ENCODE measurements at regions not wholly inside any gene's neighbourhood (a gene's known extent, or its start where the extent isn't known, plus 50 kb on each side); places are given as distances from the start of the nearest gene placed in this dataset.

DNA sequence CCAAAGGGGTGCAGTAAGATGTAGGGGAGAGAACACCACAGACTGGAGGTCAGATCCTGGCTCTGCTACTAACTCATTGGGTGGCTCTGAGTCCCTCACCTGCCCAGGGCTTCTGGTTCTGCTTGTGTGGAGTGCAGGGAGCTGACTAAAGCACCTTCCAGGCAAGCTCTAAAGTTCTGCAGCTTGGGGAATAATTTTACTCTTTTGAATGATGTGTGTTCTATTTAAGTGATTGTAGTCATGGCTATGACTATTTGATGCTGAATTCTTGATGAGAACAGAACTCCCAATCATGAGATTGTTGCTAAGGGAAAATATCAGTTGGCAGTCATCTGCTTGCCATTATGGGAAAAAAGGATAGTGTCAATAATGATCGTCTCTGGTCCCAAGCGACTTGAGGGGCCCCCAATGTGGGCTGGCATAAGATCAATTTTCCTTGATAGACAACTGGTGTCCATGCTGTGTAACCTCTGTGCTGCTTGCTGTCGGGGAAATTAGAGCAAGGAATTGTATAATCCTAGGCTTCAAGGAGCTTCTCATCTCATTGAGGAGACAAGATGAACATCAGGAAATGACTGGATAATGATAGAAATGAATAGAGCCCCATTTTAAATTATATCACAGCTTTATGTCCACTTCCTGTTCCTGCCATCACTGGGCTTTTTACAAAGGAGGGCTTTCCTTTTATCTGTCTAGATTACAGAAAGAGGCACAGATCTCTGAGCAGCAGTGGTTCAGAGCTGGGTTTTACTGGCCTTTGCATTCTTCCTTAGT lies 131.7 kb downstream of the SLC4A3 start:
- no peak overlapping the region for H2BK15ac ChIP-seq (ENCODE audit: low read length)
- WGBS, 2 donors (ENCODE audit: extremely low coverage in 2 of 2, insufficient read length in 2 of 2, insufficient replicate concordance in 1 of 2): no CpG with 5 or more reads among the region's 3 CpGs
- no peak overlapping the region for H4K8ac ChIP-seq (ENCODE audit: low read depth, low read length)
- H2BK120ac ChIP-seq (ENCODE audit: low read depth, low read length): no peak overlapping the region
- H3K27ac ChIP-seq (replicated peaks; ENCODE audit: low read length): no peak overlapping the region
- no peaks in the 10 kb centered on the region for H3K79me1 ChIP-seq (ENCODE audit: low read depth, low read length)
- no peaks in the 10 kb centered on the region for H3K36me3 ChIP-seq (replicated peaks in 1 of 2; ENCODE audit: control insufficient read depth in 2 of 2, insufficient read depth in 2 of 2, low read length in 2 of 2)
- H2BK12ac ChIP-seq (ENCODE audit: low read length): no peak overlapping the region
- H3K4me3 ChIP-seq (ENCODE audit: low read length in 2 of 2): no peak overlapping the region
- no peak overlapping the region for H3K9ac ChIP-seq (ENCODE audit: low read depth, low read length, poor library complexity)
- DNase-seq (ENCODE audit: low spot score): no peak
- no peak overlapping the region for H3K4me2 ChIP-seq (ENCODE audit: insufficient read depth, low read length, poor library complexity, severe bottlenecking)
- H3K23ac ChIP-seq (ENCODE audit: low read depth, low read length, poor library complexity): no peak overlapping the region
- no peaks in the 10 kb centered on the region for H3K4me1 ChIP-seq (ENCODE audit: control insufficient read depth in 2 of 2, insufficient read depth in 1 of 2, low read depth in 1 of 2, low read length in 2 of 2)
- H4K91ac ChIP-seq (ENCODE audit: low read depth, low read length, poor library complexity): no peak overlapping the region
- H3K9me3 ChIP-seq (replicated peaks in 1 of 2; ENCODE audit: control insufficient read depth in 2 of 2, insufficient read depth in 1 of 2, low read depth in 1 of 2, low read length in 2 of 2): no peaks in the 10 kb centered on the region
- H2AFZ ChIP-seq (ENCODE audit: low read length): no peak overlapping the region
- no peak overlapping the region for H2BK5ac ChIP-seq (ENCODE audit: low read length)
- no peak overlapping the region for H3K4ac ChIP-seq (ENCODE audit: low read length)
- H3K27me3 ChIP-seq (ENCODE audit: control insufficient read depth in 3 of 3, insufficient read depth in 3 of 3, low read depth in 1 of 3, low read length in 3 of 3): no peaks in the 10 kb centered on the region
- H2AK5ac ChIP-seq (ENCODE audit: low read depth, low read length): no peak overlapping the region
- H3K14ac ChIP-seq (ENCODE audit: low read length): no peak overlapping the region
- H3K18ac ChIP-seq (ENCODE audit: low read length): no peak overlapping the region

GRCh38 chr2:219759801-219760200 lies 132.4 kb downstream of the SLC4A3 start:
- Histone ChIP-seq H3K4me1 (ENCODE audit: control insufficient read depth in 2 of 2, insufficient read depth in 1 of 2, low read depth in 1 of 2, low read length in 2 of 2) (no peaks in the 10 kb centered on the region), H2AFZ (ENCODE audit: low read length) (no peak overlapping the region), H3K4ac (ENCODE audit: low read length) (no peak overlapping the region), H2AK5ac (ENCODE audit: low read depth, low read length) (no peak overlapping the region), H3K27me3 (ENCODE audit: control insufficient read depth in 3 of 3, insufficient read depth in 3 of 3, low read depth in 1 of 3, low read length in 3 of 3) (no peaks in the 10 kb centered on the region), H3K9me3 (replicated peaks in 1 of 2; ENCODE audit: control insufficient read depth in 2 of 2, insufficient read depth in 1 of 2, low read depth in 1 of 2, low read length in 2 of 2) (no peaks in the 10 kb centered on the region), H3K27ac (replicated peaks; ENCODE audit: low read length) (no peak overlapping the region), H3K9ac (ENCODE audit: low read depth, low read length, poor library complexity) (no peak overlapping the region), H2BK120ac (ENCODE audit: low read depth, low read length) (no peak overlapping the region), H3K4me3 (ENCODE audit: low read length in 2 of 2) (no peak overlapping the region), H3K23ac (ENCODE audit: low read depth, low read length, poor library complexity) (no peak overlapping the region), H3K36me3 (replicated peaks in 1 of 2; ENCODE audit: control insufficient read depth in 2 of 2, insufficient read depth in 2 of 2, low read length in 2 of 2) (no peaks in the 10 kb centered on the region), H3K14ac (ENCODE audit: low read length) (no peak overlapping the region), H2BK15ac (ENCODE audit: low read length) (no peak overlapping the region), H2BK5ac (ENCODE audit: low read length) (no peak overlapping the region), H3K79me1 (ENCODE audit: low read depth, low read length) (no peaks in the 10 kb centered on the region), H4K8ac (ENCODE audit: low read depth, low read length) (no peak overlapping the region), H2BK12ac (ENCODE audit: low read length) (no peak overlapping the region), H3K18ac (ENCODE audit: low read length) (no peak overlapping the region), H3K4me2 (ENCODE audit: insufficient read depth, low read length, poor library complexity, severe bottlenecking) (no peak overlapping the region), H4K91ac (ENCODE audit: low read depth, low read length, poor library complexity) (no peak overlapping the region)
- no CpG with 5 or more reads among the region's 3 CpGs for WGBS, 2 donors (ENCODE audit: extremely low coverage in 2 of 2, insufficient read length in 2 of 2, insufficient replicate concordance in 1 of 2)
- DNase-seq (ENCODE audit: low spot score): no peak

GRCh38 chr2:219765231-219765911 lies 137.9 kb downstream of the SLC4A3 start:
- Histone ChIP-seq H3K14ac (ENCODE audit: low read length) (no peak overlapping the region), H3K4ac (ENCODE audit: low read length) (no peak overlapping the region), H2AK5ac (ENCODE audit: low read depth, low read length) (no peak overlapping the region), H3K4me3 (ENCODE audit: low read length in 2 of 2) (no peak overlapping the region), H3K36me3 (replicated peaks in 1 of 2; ENCODE audit: control insufficient read depth in 2 of 2, insufficient read depth in 2 of 2, low read length in 2 of 2) (no peaks in the 10 kb centered on the region), H4K8ac (ENCODE audit: low read depth, low read length) (no peak overlapping the region), H3K9ac (ENCODE audit: low read depth, low read length, poor library complexity) (no peak overlapping the region), H2AFZ (ENCODE audit: low read length) (peak overlapping the region; percentile 20), H2BK120ac (ENCODE audit: low read depth, low read length) (no peak overlapping the region), H3K27ac (replicated peaks; ENCODE audit: low read length) (no peak overlapping the region), H3K18ac (ENCODE audit: low read length) (no peak overlapping the region), H4K91ac (ENCODE audit: low read depth, low read length, poor library complexity) (no peak overlapping the region), H2BK5ac (ENCODE audit: low read length) (no peak overlapping the region), H3K23ac (ENCODE audit: low read depth, low read length, poor library complexity) (no peak overlapping the region), H3K4me2 (ENCODE audit: insufficient read depth, low read length, poor library complexity, severe bottlenecking) (no peak overlapping the region), H2BK12ac (ENCODE audit: low read length) (no peak overlapping the region), H2BK15ac (ENCODE audit: low read length) (no peak overlapping the region), H3K9me3 (replicated peaks in 1 of 2; ENCODE audit: control insufficient read depth in 2 of 2, insufficient read depth in 1 of 2, low read depth in 1 of 2, low read length in 2 of 2) (no peaks in the 10 kb centered on the region), H3K79me1 (ENCODE audit: low read depth, low read length) (no peaks in the 10 kb centered on the region), H3K27me3 (ENCODE audit: control insufficient read depth in 3 of 3, insufficient read depth in 3 of 3, low read depth in 1 of 3, low read length in 3 of 3) (no peaks in the 10 kb centered on the region), H3K4me1 (ENCODE audit: control insufficient read depth in 2 of 2, insufficient read depth in 1 of 2, low read depth in 1 of 2, low read length in 2 of 2) (no peaks in the 10 kb centered on the region)
- WGBS, 2 donors (ENCODE audit: extremely low coverage in 2 of 2, insufficient read length in 2 of 2, insufficient replicate concordance in 1 of 2): no CpG with 5 or more reads among the region's 5 CpGs
- no peak for DNase-seq (ENCODE audit: low spot score)

DNA sequence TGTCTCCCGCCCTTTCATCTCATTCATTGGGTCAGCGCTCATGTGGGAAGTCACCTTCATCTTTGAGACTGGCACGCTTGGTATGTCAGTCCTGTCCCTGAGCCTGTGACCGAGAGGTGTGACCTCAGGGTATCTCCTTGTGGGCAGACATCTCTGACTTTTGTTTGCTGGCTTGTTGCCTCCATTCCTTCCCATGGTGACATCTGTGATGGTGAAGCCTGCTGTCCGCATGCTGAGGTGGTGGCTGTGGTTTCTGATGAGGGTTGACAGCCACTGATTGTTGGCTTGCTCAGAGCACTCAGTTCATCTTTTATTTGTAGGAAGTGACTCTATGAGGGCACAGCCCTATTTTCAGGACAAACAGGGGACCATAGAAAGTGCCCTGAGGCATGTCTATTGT lies 139.2 kb downstream of the SLC4A3 start:
- Histone ChIP-seq H3K14ac (ENCODE audit: low read length) (no peak overlapping the region), H3K36me3 (replicated peaks in 1 of 2; ENCODE audit: control insufficient read depth in 2 of 2, insufficient read depth in 2 of 2, low read length in 2 of 2) (no peaks in the 10 kb centered on the region), H2AFZ (ENCODE audit: low read length) (no peak overlapping the region), H3K4me2 (ENCODE audit: insufficient read depth, low read length, poor library complexity, severe bottlenecking) (no peak overlapping the region), H3K27ac (replicated peaks; ENCODE audit: low read length) (no peak overlapping the region), H4K91ac (ENCODE audit: low read depth, low read length, poor library complexity) (no peak overlapping the region), H2BK5ac (ENCODE audit: low read length) (no peak overlapping the region), H3K18ac (ENCODE audit: low read length) (peak overlapping the region; percentile 45), H3K27me3 (ENCODE audit: control insufficient read depth in 3 of 3, insufficient read depth in 3 of 3, low read depth in 1 of 3, low read length in 3 of 3) (no peaks in the 10 kb centered on the region), H2BK12ac (ENCODE audit: low read length) (no peak overlapping the region), H2AK5ac (ENCODE audit: low read depth, low read length) (no peak overlapping the region), H3K4ac (ENCODE audit: low read length) (no peak overlapping the region), H3K4me1 (ENCODE audit: control insufficient read depth in 2 of 2, insufficient read depth in 1 of 2, low read depth in 1 of 2, low read length in 2 of 2) (no peaks in the 10 kb centered on the region), H3K79me1 (ENCODE audit: low read depth, low read length) (no peaks in the 10 kb centered on the region), H2BK15ac (ENCODE audit: low read length) (peak overlapping the region; percentile 25), H4K8ac (ENCODE audit: low read depth, low read length) (no peak overlapping the region), H2BK120ac (ENCODE audit: low read depth, low read length) (no peak overlapping the region), H3K23ac (ENCODE audit: low read depth, low read length, poor library complexity) (no peak overlapping the region), H3K9me3 (replicated peaks in 1 of 2; ENCODE audit: control insufficient read depth in 2 of 2, insufficient read depth in 1 of 2, low read depth in 1 of 2, low read length in 2 of 2) (peaks cover 0 to 3% of the 10 kb centered on the region in 2 donors), H3K4me3 (ENCODE audit: low read length in 2 of 2) (no peak overlapping the region), H3K9ac (ENCODE audit: low read depth, low read length, poor library complexity) (no peak overlapping the region)
- no peak for DNase-seq (ENCODE audit: low spot score)
- WGBS, 2 donors (ENCODE audit: extremely low coverage in 2 of 2, insufficient read length in 2 of 2, insufficient replicate concordance in 1 of 2): no CpG with 5 or more reads among the region's 5 CpGs

All from neuronal stem cell (in vitro differentiated cells).